ENCODE measurements at regions not wholly inside any gene's neighbourhood (a gene's known extent, or its start where the extent isn't known, plus 50 kb on each side); places are given as distances from the start of the nearest gene placed in this dataset.
A peak's percentile ranks its signal among the peaks of the same experiment; 100 is the strongest.

GRCh38 chr21:27606422-27606821, 639.5 kb upstream of the ADAMTS5 start:
- DNase-seq (ENCODE audit: low read depth), result no peak
- TF ChIP-seq CTCF (conservative IDR thresholded peaks at IDR 0.05; ENCODE audit: low read depth, low read length), result no peak
- no peak overlapping the region for H3K4me3 ChIP-seq (ENCODE audit: low read depth, low read length)

GRCh38 chr21:27596196-27596595, 629.3 kb upstream of the ADAMTS5 start:
- TF ChIP-seq CTCF (conservative IDR thresholded peaks at IDR 0.05; ENCODE audit: low read depth, low read length), result no peak
- no peak overlapping the region for H3K4me3 ChIP-seq (ENCODE audit: low read depth, low read length)
- DNase-seq (ENCODE audit: low read depth), result no peak

- no peak for DNase-seq (ENCODE audit: low read depth)
- no peak for TF ChIP-seq CTCF (conservative IDR thresholded peaks at IDR 0.05; ENCODE audit: low read depth, low read length)
- H3K4me3 ChIP-seq (ENCODE audit: low read depth, low read length), result no peak overlapping the region
These were observed 628.8 kb upstream of the ADAMTS5 start for GRCh38 chr21:27595716-27596115.

GRCh38 chr21:27590271-27590670, 623.4 kb upstream of the ADAMTS5 start:
- peak; percentile 92 for DNase-seq (ENCODE audit: low read depth)
- no peak for TF ChIP-seq CTCF (conservative IDR thresholded peaks at IDR 0.05; ENCODE audit: low read depth, low read length)
- H3K4me3 ChIP-seq (ENCODE audit: low read depth, low read length), result no peak overlapping the region

GRCh38 chr21:27589781-27590180, 622.9 kb upstream of the ADAMTS5 start:
- no peak for DNase-seq (ENCODE audit: low read depth)
- no peak overlapping the region for H3K4me3 ChIP-seq (ENCODE audit: low read depth, low read length)
- TF ChIP-seq CTCF (conservative IDR thresholded peaks at IDR 0.05; ENCODE audit: low read depth, low read length), result no peak

- no peak for TF ChIP-seq CTCF (conservative IDR thresholded peaks at IDR 0.05; ENCODE audit: low read depth, low read length)
- DNase-seq (ENCODE audit: low read depth), result no peak
- no peak overlapping the region for H3K4me3 ChIP-seq (ENCODE audit: low read depth, low read length)
These were observed 620.1 kb upstream of the ADAMTS5 start for GRCh38 chr21:27586986-27587385.

GRCh38 chr21:27586326-27586725, 619.4 kb upstream of the ADAMTS5 start:
- TF ChIP-seq CTCF (conservative IDR thresholded peaks at IDR 0.05; ENCODE audit: low read depth, low read length), result no peak
- no peak overlapping the region for H3K4me3 ChIP-seq (ENCODE audit: low read depth, low read length)
- no peak for DNase-seq (ENCODE audit: low read depth)

Data from choroid plexus epithelial cell (primary cell).